ENCODE measurements at regions not wholly inside any gene's neighbourhood (a gene's known extent, or its start where the extent isn't known, plus 50 kb on each side); places are given as distances from the start of the nearest gene placed in this dataset.

DNA sequence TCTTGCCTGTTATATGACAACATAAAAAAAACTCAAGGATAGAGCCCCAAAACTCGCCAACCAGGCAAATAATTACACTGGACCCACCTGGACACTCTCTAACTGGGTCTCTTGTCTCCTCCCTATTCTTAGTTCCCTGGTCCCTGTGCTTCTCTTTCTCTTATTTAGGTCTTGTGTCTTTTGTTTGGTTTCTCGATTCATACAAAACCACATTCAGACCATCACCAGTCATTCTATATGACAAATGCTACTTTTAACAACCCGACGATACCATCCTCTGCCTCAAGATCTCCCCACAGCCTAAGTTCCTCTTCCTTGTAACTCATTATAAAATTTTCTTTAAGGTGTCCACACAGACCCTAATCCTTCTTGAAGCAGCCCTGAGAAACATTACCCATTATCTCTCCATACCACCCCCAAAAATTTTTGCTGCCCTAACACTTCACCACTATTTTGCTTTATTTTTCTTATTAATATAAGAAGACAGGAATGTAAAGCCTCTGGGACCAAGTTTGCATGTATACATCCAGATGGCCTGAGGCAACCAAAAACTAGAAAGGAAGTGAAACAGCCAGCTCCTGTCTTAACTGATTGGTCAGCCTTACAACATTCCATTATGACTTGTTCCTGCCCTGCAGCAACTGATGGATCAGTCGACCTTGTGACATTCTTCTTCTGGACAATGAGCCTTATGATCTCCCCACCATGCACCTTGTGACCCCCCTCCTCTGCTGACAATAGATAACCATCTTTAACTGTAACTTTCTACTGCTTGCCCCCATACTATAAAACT is 638.2 kb downstream of the AMY1C start:
- Histone ChIP-seq H3K36me3 (ENCODE audit: insufficient read depth, low read length) (no peaks in the 10 kb centered on the region), H3K9me3 (ENCODE audit: low read length) (no peaks in the 10 kb centered on the region), H3K27me3 (ENCODE audit: insufficient read depth, low read length) (no peaks in the 10 kb centered on the region), H2AFZ (ENCODE audit: low read depth, low read length) (no peak overlapping the region), H3K4me3 (ENCODE audit: low read length) (no peak overlapping the region), H3K4me1 (ENCODE audit: insufficient read depth, low read length) (no peaks in the 10 kb centered on the region)

DNA sequence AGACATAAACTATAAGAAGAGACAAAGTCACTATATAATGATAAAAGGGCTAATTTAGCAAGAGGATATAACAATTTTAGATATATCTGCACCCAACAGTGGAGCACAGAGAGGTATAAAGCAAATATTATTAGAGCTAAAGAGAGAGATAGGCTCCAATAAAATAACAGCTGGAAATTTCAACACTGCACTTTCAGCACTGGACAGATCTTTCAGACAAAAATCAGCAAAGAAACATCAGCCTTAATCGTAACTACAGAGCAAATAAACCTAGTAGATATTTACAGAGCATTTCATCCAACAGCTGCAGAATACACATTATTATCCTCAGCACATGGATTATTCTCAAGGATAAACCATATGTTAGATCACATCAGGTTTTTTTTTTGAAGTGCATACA is 642.9 kb downstream of the AMY1C start:
- Histone ChIP-seq H3K27me3 (ENCODE audit: insufficient read depth, low read length) (no peaks in the 10 kb centered on the region), H2AFZ (ENCODE audit: low read depth, low read length) (no peak overlapping the region), H3K36me3 (ENCODE audit: insufficient read depth, low read length) (no peaks in the 10 kb centered on the region), H3K9me3 (ENCODE audit: low read length) (no peaks in the 10 kb centered on the region), H3K4me1 (ENCODE audit: insufficient read depth, low read length) (no peaks in the 10 kb centered on the region), H3K4me3 (ENCODE audit: low read length) (no peak overlapping the region)

DNA sequence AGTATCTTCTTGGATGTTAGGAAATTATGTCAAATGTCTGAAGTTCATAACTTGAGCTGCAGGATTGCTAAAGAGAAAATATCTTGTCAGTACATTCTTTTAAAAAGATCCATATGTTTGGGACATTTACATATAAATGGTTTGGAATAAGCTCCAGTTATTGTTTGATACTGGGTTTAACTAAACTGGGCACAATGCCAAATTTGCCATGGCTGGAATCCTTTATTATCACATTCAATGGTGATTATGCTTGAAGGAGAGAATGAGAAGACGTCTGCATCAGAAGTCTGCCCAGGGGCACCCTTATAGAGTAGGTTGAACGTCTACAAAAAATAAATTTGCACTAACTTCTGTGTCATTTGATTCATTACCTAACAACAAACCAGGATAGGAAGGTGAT is 652.5 kb downstream of the AMY1C start:
- Histone ChIP-seq H3K36me3 (ENCODE audit: insufficient read depth, low read length) (no peaks in the 10 kb centered on the region), H3K4me3 (ENCODE audit: low read length) (no peak overlapping the region), H2AFZ (ENCODE audit: low read depth, low read length) (no peak overlapping the region), H3K4me1 (ENCODE audit: insufficient read depth, low read length) (peaks cover 1% of the 10 kb centered on the region), H3K27me3 (ENCODE audit: insufficient read depth, low read length) (no peaks in the 10 kb centered on the region), H3K9me3 (ENCODE audit: low read length) (no peaks in the 10 kb centered on the region)

- H3K4me3 ChIP-seq (ENCODE audit: low read length), result no peak overlapping the region
- H3K9me3 ChIP-seq (ENCODE audit: low read length), result no peaks in the 10 kb centered on the region
- H3K4me1 ChIP-seq (ENCODE audit: insufficient read depth, low read length), result peaks cover 1% of the 10 kb centered on the region
- no peak overlapping the region for H2AFZ ChIP-seq (ENCODE audit: low read depth, low read length)
- no peaks in the 10 kb centered on the region for H3K27me3 ChIP-seq (ENCODE audit: insufficient read depth, low read length)
- H3K36me3 ChIP-seq (ENCODE audit: insufficient read depth, low read length), result no peaks in the 10 kb centered on the region
These were observed 654.2 kb downstream of the AMY1C start for GRCh38 chr1:104403883-104404282.

DNA sequence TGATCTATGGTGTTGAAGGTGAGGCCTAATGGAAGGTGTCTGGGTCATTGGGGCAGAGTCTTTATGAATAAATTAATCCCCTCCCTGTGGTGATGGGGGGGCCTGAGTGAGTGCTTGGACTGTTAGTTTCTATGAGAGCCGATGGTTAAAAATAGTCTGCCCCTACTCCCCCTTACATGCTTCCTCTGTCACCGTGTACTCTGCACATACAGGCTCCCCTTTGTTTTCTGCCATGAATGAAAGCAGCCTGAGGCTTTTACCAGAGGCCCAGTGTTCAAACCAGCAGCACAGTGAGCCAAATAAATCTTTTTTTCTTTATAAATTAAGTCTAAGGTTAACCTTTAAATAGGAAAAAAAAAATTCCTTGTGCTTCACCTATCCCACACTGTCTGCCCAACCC is 657.0 kb downstream of the AMY1C start:
- Histone ChIP-seq H3K9me3 (ENCODE audit: low read length) (no peaks in the 10 kb centered on the region), H3K4me3 (ENCODE audit: low read length) (no peak overlapping the region), H2AFZ (ENCODE audit: low read depth, low read length) (no peak overlapping the region), H3K4me1 (ENCODE audit: insufficient read depth, low read length) (peaks cover 1% of the 10 kb centered on the region), H3K27me3 (ENCODE audit: insufficient read depth, low read length) (no peaks in the 10 kb centered on the region), H3K36me3 (ENCODE audit: insufficient read depth, low read length) (no peaks in the 10 kb centered on the region)

GRCh38 chr1:104408268-104408667 is 658.6 kb downstream of the AMY1C start:
- H3K4me3 ChIP-seq (ENCODE audit: low read length), result no peak overlapping the region
- H3K27me3 ChIP-seq (ENCODE audit: insufficient read depth, low read length), result no peaks in the 10 kb centered on the region
- H3K36me3 ChIP-seq (ENCODE audit: insufficient read depth, low read length), result no peaks in the 10 kb centered on the region
- no peaks in the 10 kb centered on the region for H3K9me3 ChIP-seq (ENCODE audit: low read length)
- no peaks in the 10 kb centered on the region for H3K4me1 ChIP-seq (ENCODE audit: insufficient read depth, low read length)
- no peak overlapping the region for H2AFZ ChIP-seq (ENCODE audit: low read depth, low read length)

DNA sequence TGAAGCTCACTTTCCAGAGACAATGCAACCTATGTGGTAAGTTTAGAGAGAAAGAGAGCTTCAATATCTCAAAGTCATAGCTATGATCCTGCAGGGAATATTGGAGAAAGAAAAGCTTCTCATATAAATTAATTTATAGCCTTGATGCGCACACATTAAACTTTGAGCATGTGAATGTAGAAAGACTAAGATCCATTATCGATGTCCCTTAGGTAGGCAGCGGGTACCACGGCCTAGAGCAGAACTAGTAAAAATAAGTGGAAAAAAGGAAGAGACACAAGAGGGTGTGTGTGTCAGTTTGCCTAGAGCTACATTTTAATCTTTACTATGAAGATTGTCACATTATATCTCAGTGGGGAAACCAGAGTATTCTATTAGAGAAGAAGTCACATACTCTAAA is 685.6 kb downstream of the AMY1C start:
- Histone ChIP-seq H2AFZ (ENCODE audit: low read depth, low read length) (no peak overlapping the region), H3K9me3 (ENCODE audit: low read length) (no peaks in the 10 kb centered on the region), H3K36me3 (ENCODE audit: insufficient read depth, low read length) (no peaks in the 10 kb centered on the region), H3K27me3 (ENCODE audit: insufficient read depth, low read length) (no peaks in the 10 kb centered on the region), H3K4me3 (ENCODE audit: low read length) (no peak overlapping the region), H3K4me1 (ENCODE audit: insufficient read depth, low read length) (no peaks in the 10 kb centered on the region)

GRCh38 chr1:104440011-104440410 is 690.3 kb downstream of the AMY1C start:
- no peaks in the 10 kb centered on the region for H3K4me1 ChIP-seq (ENCODE audit: insufficient read depth, low read length)
- H3K27me3 ChIP-seq (ENCODE audit: insufficient read depth, low read length), result no peaks in the 10 kb centered on the region
- H3K4me3 ChIP-seq (ENCODE audit: low read length), result no peak overlapping the region
- no peaks in the 10 kb centered on the region for H3K36me3 ChIP-seq (ENCODE audit: insufficient read depth, low read length)
- no peaks in the 10 kb centered on the region for H3K9me3 ChIP-seq (ENCODE audit: low read length)
- no peak overlapping the region for H2AFZ ChIP-seq (ENCODE audit: low read depth, low read length)

DNA sequence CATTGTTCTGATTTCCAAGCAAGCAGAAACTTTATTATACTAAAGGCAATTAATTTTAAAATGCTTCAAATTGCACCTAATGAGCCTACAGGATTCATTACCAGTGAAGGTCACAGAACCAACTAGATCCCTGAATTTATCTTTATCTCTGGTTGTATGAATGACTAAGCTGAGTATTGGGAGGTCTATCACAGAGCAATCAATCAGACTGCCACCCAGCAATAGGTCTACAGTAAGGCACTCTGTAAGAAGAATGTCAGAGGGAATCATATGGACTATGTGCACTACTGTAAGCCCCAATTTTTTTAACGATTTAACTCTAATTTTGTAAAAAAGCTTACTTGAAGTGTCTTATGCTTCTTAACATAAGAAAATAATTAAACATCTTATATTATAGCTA is 707.0 kb downstream of the AMY1C start:
- Histone ChIP-seq H3K4me3 (ENCODE audit: low read length) (no peak overlapping the region), H3K27me3 (ENCODE audit: insufficient read depth, low read length) (no peaks in the 10 kb centered on the region), H2AFZ (ENCODE audit: low read depth, low read length) (no peak overlapping the region), H3K36me3 (ENCODE audit: insufficient read depth, low read length) (no peaks in the 10 kb centered on the region), H3K4me1 (ENCODE audit: insufficient read depth, low read length) (no peaks in the 10 kb centered on the region), H3K9me3 (ENCODE audit: low read length) (no peaks in the 10 kb centered on the region)

DNA sequence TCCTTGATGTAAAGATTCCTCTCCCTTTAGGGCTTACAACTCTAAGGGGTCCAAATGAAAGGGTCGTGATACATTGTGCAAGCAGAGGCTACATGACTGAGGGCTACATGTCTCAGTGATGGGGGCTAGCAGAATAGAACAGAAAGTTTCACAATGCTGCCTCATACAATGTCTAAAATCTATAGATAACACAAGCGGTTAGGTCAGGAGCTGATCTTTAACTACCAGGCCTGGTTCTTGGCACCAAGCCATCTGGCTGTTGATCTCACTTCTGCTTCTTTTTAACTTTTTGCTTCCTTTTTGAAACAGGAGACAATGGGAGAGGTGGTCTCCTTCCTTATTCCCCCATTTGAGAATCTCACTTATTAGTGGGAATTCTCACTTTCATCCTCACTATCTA is 710.2 kb downstream of the AMY1C start:
- Histone ChIP-seq H3K9me3 (ENCODE audit: low read length) (no peaks in the 10 kb centered on the region), H3K36me3 (ENCODE audit: insufficient read depth, low read length) (no peaks in the 10 kb centered on the region), H3K4me3 (ENCODE audit: low read length) (no peak overlapping the region), H3K4me1 (ENCODE audit: insufficient read depth, low read length) (no peaks in the 10 kb centered on the region), H2AFZ (ENCODE audit: low read depth, low read length) (no peak overlapping the region), H3K27me3 (ENCODE audit: insufficient read depth, low read length) (no peaks in the 10 kb centered on the region)

DNA sequence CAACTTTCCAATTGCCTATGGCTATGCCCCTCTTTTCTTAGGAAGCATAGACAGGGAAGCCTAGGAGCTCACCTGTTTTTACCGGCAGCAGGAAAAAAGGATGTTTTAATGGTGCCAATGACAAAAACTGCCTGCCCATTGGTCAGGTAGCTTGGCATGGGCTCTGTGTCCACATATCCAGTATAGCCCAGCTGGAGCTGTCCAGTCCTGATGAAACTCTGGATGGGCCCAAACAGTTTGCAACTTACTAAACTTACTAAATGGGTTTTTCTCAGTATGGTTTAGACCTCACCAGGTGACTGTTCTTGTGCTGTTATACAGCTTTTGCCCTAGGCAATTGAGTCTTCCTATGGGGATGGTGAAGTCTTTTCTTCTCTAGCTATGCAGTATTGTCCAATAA is 711.2 kb downstream of the AMY1C start:
- no peaks in the 10 kb centered on the region for H3K4me1 ChIP-seq (ENCODE audit: insufficient read depth, low read length)
- no peaks in the 10 kb centered on the region for H3K36me3 ChIP-seq (ENCODE audit: insufficient read depth, low read length)
- no peak overlapping the region for H3K4me3 ChIP-seq (ENCODE audit: low read length)
- no peaks in the 10 kb centered on the region for H3K9me3 ChIP-seq (ENCODE audit: low read length)
- H3K27me3 ChIP-seq (ENCODE audit: insufficient read depth, low read length), result no peaks in the 10 kb centered on the region
- no peak overlapping the region for H2AFZ ChIP-seq (ENCODE audit: low read depth, low read length)

DNA sequence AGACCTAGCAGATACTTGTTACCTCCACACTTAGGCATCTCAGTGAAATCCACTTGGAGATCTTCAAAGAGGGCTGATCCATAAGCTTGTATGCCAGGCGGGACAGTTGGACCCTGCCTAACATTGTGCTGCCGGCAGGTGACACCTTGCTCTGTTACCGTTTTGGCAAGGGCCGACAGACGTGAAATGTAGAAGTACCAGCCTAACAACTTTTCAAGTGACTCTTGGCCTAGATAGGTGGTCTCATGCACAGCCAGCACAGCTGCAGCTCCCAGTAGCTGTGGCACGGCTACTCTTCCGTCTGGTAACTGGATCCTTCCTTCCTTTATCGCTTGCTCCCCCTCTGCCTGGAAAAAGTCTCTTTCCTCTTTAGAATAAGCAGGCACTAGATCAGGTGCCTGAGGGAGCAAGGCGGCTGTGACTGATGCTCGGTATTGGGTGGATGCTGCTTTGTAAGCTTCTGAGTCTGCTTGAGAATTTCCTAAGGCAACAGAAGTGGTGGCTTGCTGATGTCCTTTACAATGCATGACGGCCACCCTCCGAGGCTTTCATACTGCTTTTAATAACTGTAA is 713.5 kb downstream of the AMY1C start:
- Histone ChIP-seq H3K36me3 (ENCODE audit: insufficient read depth, low read length) (no peaks in the 10 kb centered on the region), H3K27me3 (ENCODE audit: insufficient read depth, low read length) (no peaks in the 10 kb centered on the region), H3K9me3 (ENCODE audit: low read length) (no peaks in the 10 kb centered on the region), H2AFZ (ENCODE audit: low read depth, low read length) (no peak overlapping the region), H3K4me3 (ENCODE audit: low read length) (no peak overlapping the region), H3K4me1 (ENCODE audit: insufficient read depth, low read length) (no peaks in the 10 kb centered on the region)

DNA sequence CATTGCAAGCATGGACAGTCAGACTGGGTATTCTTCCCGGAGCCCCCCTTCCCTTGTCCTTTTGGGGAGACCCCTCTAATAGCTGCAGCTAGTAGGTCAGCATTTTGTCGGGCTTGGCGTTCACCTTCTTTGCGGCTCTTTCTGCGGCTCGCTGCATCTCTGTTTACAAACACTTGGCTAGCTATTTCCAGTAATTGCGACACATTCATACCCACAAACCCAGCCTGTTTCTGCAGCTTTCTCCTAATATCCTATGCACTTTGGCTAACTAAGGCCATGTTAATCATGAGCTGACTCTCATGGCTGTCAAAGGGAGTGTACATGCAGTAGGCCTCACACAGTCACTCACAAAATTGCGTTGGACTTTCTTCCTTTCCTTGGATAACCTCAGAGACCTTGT is 716.4 kb downstream of the AMY1C start:
- Histone ChIP-seq H3K36me3 (ENCODE audit: insufficient read depth, low read length) (no peaks in the 10 kb centered on the region), H3K9me3 (ENCODE audit: low read length) (no peaks in the 10 kb centered on the region), H2AFZ (ENCODE audit: low read depth, low read length) (no peak overlapping the region), H3K27me3 (ENCODE audit: insufficient read depth, low read length) (no peaks in the 10 kb centered on the region), H3K4me3 (ENCODE audit: low read length) (no peak overlapping the region), H3K4me1 (ENCODE audit: insufficient read depth, low read length) (no peaks in the 10 kb centered on the region)

DNA sequence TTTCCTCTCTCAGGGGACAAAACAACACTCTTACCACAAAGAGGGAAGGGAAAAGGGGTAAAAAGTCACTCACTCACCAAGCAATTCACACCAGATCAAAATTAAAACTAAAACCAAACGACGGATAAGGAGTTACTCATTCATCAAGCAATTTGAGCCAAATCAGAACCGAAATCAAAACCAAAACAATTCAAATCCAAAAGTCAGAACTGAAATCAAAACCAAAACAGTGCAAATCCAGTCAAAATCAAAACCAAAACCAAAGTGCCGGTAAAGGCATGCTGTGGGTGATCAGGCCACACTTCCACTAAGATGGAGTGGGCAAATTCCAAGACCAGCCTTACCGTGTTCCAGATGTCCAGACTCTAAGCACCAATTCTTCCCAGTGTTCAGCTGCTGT is 717.9 kb downstream of the AMY1C start:
- H3K27me3 ChIP-seq (ENCODE audit: insufficient read depth, low read length), result no peaks in the 10 kb centered on the region
- no peaks in the 10 kb centered on the region for H3K36me3 ChIP-seq (ENCODE audit: insufficient read depth, low read length)
- no peaks in the 10 kb centered on the region for H3K9me3 ChIP-seq (ENCODE audit: low read length)
- H3K4me1 ChIP-seq (ENCODE audit: insufficient read depth, low read length), result no peaks in the 10 kb centered on the region
- H3K4me3 ChIP-seq (ENCODE audit: low read length), result no peak overlapping the region
- no peak overlapping the region for H2AFZ ChIP-seq (ENCODE audit: low read depth, low read length)
